MCF 10A (cell line): ENCODE measurements at regions not wholly inside any gene's neighbourhood (a gene's known extent, or its start where the extent isn't known, plus 50 kb on each side); places are given as distances from the start of the nearest gene placed in this dataset.

ENCODE experiments used
- BruUV-seq: library from RNA; stranded (reverse); fragments of 400-500 nt; replicated peaks from 2 replicates; lab custom pipeline; 2021; lab: Mats Ljungman, UMichigan
- CTCF ChIA-PET: fragments of 300-600 bp; sonication (Branson Sonifier 250); formaldehyde crosslinking; extraction: SDS; loops from one replicate; lab custom pipeline; 2021; ENCODE audit warnings: antibody characterized with exemption, inconsistent platforms; lab: Yijun Ruan, JAX
- POLR2A ChIA-PET: fragments of 300-600, 350-650 bp; sonication (Branson Sonifier 250); formaldehyde crosslinking; extraction: SDS; loops from one replicate; lab custom pipeline; 2020; ENCODE audit warnings: antibody characterized with exemption, inconsistent platforms; lab: Yijun Ruan, JAX
- DNase-seq: peaks from one replicate; pipeline ENCODE4 v3.0.0-alpha.2; 2018; ENCODE audit not compliant: unreplicated experiment
- H3K27ac Mint-ChIP-seq: one replicate; pipeline ENCODE4 v1.8.0; 2022; ENCODE audit warnings: mild to moderate bottlenecking, low read depth, mixed read lengths; ENCODE audit not compliant: unreplicated experiment
- H3K27me3 Mint-ChIP-seq: one replicate; pipeline ENCODE4 v1.8.0; 2022; ENCODE audit warnings: mixed read lengths; ENCODE audit not compliant: insufficient read depth, unreplicated experiment
- H3K36me3 Mint-ChIP-seq: one replicate; pipeline ENCODE4 v1.8.0; 2022; ENCODE audit warnings: mild to moderate bottlenecking, moderate library complexity, mixed read lengths; ENCODE audit not compliant: insufficient read depth, unreplicated experiment
- H3K4me1 Mint-ChIP-seq: one replicate; pipeline ENCODE4 v1.8.0; 2022; ENCODE audit warnings: mixed read lengths; ENCODE audit not compliant: insufficient read depth, unreplicated experiment
- H3K4me3 Mint-ChIP-seq: one replicate; pipeline ENCODE4 v1.8.0; 2022; ENCODE audit warnings: mild to moderate bottlenecking, moderate library complexity, mixed read lengths; ENCODE audit not compliant: unreplicated experiment
- H3K9me3 Mint-ChIP-seq: one replicate; pipeline ENCODE4 v1.8.0; 2022; ENCODE audit warnings: mixed read lengths; ENCODE audit not compliant: unreplicated experiment
- intact Hi-C: fragments of 100-400 bp; cut with micrococcal nuclease; formaldehyde crosslinking; loops from 2 replicates; pipeline ENCODE4 v1.14.1; 2022
- TF ChIP-seq, protein P1 (sequence below): fragments of 200-600 bp; IDR thresholded peaks from one replicate; pipeline ENCODE4 v1.8.0; 2022; ENCODE audit warnings: antibody characterized with exemption, mild to moderate bottlenecking; ENCODE audit not compliant: unreplicated experiment

- H3K4me1 Mint-ChIP-seq: peaks cover 20% of the 10 kb centered on the region
- POLR2A ChIA-PET: no interaction called here
- no peak overlapping the region for H3K4me3 Mint-ChIP-seq
- TF ChIP-seq, protein P1, sequence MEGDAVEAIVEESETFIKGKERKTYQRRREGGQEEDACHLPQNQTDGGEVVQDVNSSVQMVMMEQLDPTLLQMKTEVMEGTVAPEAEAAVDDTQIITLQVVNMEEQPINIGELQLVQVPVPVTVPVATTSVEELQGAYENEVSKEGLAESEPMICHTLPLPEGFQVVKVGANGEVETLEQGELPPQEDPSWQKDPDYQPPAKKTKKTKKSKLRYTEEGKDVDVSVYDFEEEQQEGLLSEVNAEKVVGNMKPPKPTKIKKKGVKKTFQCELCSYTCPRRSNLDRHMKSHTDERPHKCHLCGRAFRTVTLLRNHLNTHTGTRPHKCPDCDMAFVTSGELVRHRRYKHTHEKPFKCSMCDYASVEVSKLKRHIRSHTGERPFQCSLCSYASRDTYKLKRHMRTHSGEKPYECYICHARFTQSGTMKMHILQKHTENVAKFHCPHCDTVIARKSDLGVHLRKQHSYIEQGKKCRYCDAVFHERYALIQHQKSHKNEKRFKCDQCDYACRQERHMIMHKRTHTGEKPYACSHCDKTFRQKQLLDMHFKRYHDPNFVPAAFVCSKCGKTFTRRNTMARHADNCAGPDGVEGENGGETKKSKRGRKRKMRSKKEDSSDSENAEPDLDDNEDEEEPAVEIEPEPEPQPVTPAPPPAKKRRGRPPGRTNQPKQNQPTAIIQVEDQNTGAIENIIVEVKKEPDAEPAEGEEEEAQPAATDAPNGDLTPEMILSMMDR: no peak
- H3K27ac Mint-ChIP-seq: peak overlapping the region; percentile 44
- intact Hi-C loops: no loop called here
- CTCF ChIA-PET: no interaction called here
- peaks cover 7% of the 10 kb centered on the region for H3K9me3 Mint-ChIP-seq
- H3K27me3 Mint-ChIP-seq: no peaks in the 10 kb centered on the region
- DNase-seq: peak; percentile 42
- no peaks in the 10 kb centered on the region for H3K36me3 Mint-ChIP-seq
- BruUV-seq: no TSS peak
These were observed 98.7 kb upstream of the DDIT4L start for GRCh38 chr4:100288811-100289529.

- no peaks in the 10 kb centered on the region for H3K27me3 Mint-ChIP-seq
- H3K9me3 Mint-ChIP-seq: peaks cover 7% of the 10 kb centered on the region
- CTCF ChIA-PET: no interaction called here
- POLR2A ChIA-PET: no interaction called here
- peaks cover 20% of the 10 kb centered on the region for H3K4me1 Mint-ChIP-seq
- BruUV-seq: no TSS peak
- H3K27ac Mint-ChIP-seq: peak overlapping the region; percentile 44
- peak; percentile 65 for DNase-seq
- no peak overlapping the region for H3K4me3 Mint-ChIP-seq
- no peaks in the 10 kb centered on the region for H3K36me3 Mint-ChIP-seq
- TF ChIP-seq, protein P1: no peak
- intact Hi-C loops: no loop called here
These were observed 97.9 kb upstream of the DDIT4L start for GRCh38 chr4:100288161-100288560.

GRCh38 chr4:100287534-100287933, 97.3 kb upstream of the DDIT4L start:
- Mint-ChIP-seq H3K4me1 (peaks cover 20% of the 10 kb centered on the region), H3K27ac (no peak overlapping the region), H3K9me3 (peaks cover 7% of the 10 kb centered on the region), H3K4me3 (no peak overlapping the region), H3K36me3 (no peaks in the 10 kb centered on the region), H3K27me3 (no peaks in the 10 kb centered on the region)
- CTCF ChIA-PET: no interaction called here
- DNase-seq: no peak
- POLR2A ChIA-PET: no interaction called here
- BruUV-seq: no TSS peak
- intact Hi-C loops: no loop called here
- TF ChIP-seq, protein P1: no peak

DNA sequence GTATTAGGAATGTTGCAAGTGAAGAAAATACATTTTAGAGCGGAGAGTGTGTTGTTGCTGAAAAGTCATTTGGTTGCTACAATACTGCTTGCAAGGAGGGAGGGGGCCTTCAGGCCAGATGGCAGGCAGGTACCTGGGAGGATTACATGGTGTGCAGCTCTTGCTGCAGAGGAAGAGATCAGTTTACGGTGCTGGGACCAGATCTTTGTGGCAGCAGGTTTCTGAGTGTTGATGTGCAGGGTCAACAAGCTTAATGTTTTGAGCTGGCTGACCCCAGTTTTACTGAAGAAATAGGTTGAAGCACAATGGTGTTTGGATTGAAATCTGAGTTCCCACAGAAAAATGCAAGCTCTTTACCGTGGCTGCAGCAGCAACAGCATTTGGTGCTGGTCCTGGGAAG, 96.4 kb upstream of the DDIT4L start:
- no peak overlapping the region for H3K4me3 Mint-ChIP-seq
- DNase-seq: no peak

More for the DNA sequence above, 96.4 kb upstream of the DDIT4L start:
- POLR2A ChIA-PET: no interaction called here
- TF ChIP-seq, protein P1: no peak
- intact Hi-C loops: no loop called here
- CTCF ChIA-PET: interaction anchor here (1.1 kb wide), 1 partner anchor 38 kb away, joined by 3 read pairs; no protein-coding TSS in a partner anchor
- Mint-ChIP-seq H3K9me3 (peaks cover 7% of the 10 kb centered on the region), H3K27ac (no peak overlapping the region), H3K27me3 (no peaks in the 10 kb centered on the region), H3K36me3 (no peaks in the 10 kb centered on the region), H3K4me1 (peaks cover 20% of the 10 kb centered on the region)
- no TSS peak for BruUV-seq
